ENCODE measurements at regions not wholly inside any gene's neighbourhood (a gene's known extent, or its start where the extent isn't known, plus 50 kb on each side); places are given as distances from the start of the nearest gene placed in this dataset.

- no peaks in the 10 kb centered on the region for H3K36me3 ChIP-seq (ENCODE audit: insufficient read depth)
- ATAC-seq: peak; percentile 21
- H3F3A ChIP-seq (replicated peaks; ENCODE audit: low read depth): no peaks in the 10 kb centered on the region
- TF ChIP-seq POLR2AphosphoS5 (IDR thresholded peaks at IDR 0.05; ENCODE audit: low read depth): no peak
- TF ChIP-seq NANOG (IDR thresholded peaks at IDR 0.05; ENCODE audit: borderline replicate concordance): no peak
- no peak for TF ChIP-seq EZH2phosphoT487 (IDR thresholded peaks at IDR 0.05; ENCODE audit: unreplicated experiment)
- no peak for TF ChIP-seq ZNF462 (CRISPR knock-in tag; IDR thresholded peaks at IDR 0.05)
- TF ChIP-seq ETS1 (IDR thresholded peaks at IDR 0.05): no peak
- TF ChIP-seq CREB1 (CRISPR knock-in tag; IDR thresholded peaks at IDR 0.05; ENCODE audit: low read depth): no peak
- TF ChIP-seq ZNF114 (CRISPR knock-in tag; IDR thresholded peaks at IDR 0.05): no peak
- TF ChIP-seq EZH2 (IDR thresholded peaks at IDR 0.05; ENCODE audit: low read depth, unreplicated experiment): no peak
- no peak for TF ChIP-seq ZNF331 (CRISPR knock-in tag; IDR thresholded peaks at IDR 0.05; ENCODE audit: low read depth)
- TF ChIP-seq REST (IDR thresholded peaks at IDR 0.05; ENCODE audit: unreplicated experiment): no peak
- H3K4me2 ChIP-seq: no peak overlapping the region
- no peaks in the 10 kb centered on the region for H3K4me1 ChIP-seq (ENCODE audit: insufficient read depth)
- peaks cover 12% of the 10 kb centered on the region for H3K4me1 Mint-ChIP-seq
- H3K4me3 ChIP-seq: 0 out of 2 replicates have a peak overlapping the region, but pooled peaks have one; percentile 41
- H3K27ac Mint-ChIP-seq: no peak overlapping the region
- peak overlapping the region; percentile 56 for H3K4me3 Mint-ChIP-seq
- H3K27ac ChIP-seq (ENCODE audit: low read depth): no peak overlapping the region
- H3K27me3 ChIP-seq (ENCODE audit: insufficient read depth): peaks cover 14% of the 10 kb centered on the region; the same call in 1 of the 2 replicates
- H2AFZ ChIP-seq: no peak overlapping the region
- no peaks in the 10 kb centered on the region; the same call in 2 of the 3 replicates for H3K9me3 Mint-ChIP-seq
- DNase-seq (ENCODE audit: low spot score): no peak
- peaks cover 3% of the 10 kb centered on the region; the same call in 1 of the 3 replicates for H3K36me3 Mint-ChIP-seq (ENCODE audit: low read depth)
- peaks cover 20% of the 10 kb centered on the region for H3K27me3 Mint-ChIP-seq (ENCODE audit: insufficient read depth, low read depth, poor library complexity)
- H4K20me1 ChIP-seq (replicated peaks; ENCODE audit: insufficient read depth): no peaks in the 10 kb centered on the region
- H3K79me2 ChIP-seq (replicated peaks; ENCODE audit: insufficient read depth): no peaks in the 10 kb centered on the region
- no peaks in the 10 kb centered on the region for H3K9me2 ChIP-seq (ENCODE audit: insufficient read depth)
Observed at GRCh38 chr22:48577014-48577690, 1250.5 kb downstream of the BRD1 start.

All from GM23338 (cell line).